GM19438 (cell line): ENCODE measurements at regions not wholly inside any gene's neighbourhood (a gene's known extent, or its start where the extent isn't known, plus 50 kb on each side); places are given as distances from the start of the nearest gene placed in this dataset.

Experiments used
- ATAC-seq: cut with Tn5 transposase; IDR thresholded peaks from one replicate; pipeline ENCODE4 v1.9.1; 2021; ENCODE audit warnings: low read depth; ENCODE audit not compliant: unreplicated experiment

GRCh38 chr13:73497430-73497829 lies 438.6 kb downstream of the KLF5 start:
- ATAC-seq = no peak

- no peak for ATAC-seq
Observed at GRCh38 chr13:73496711-73497110, 437.9 kb downstream of the KLF5 start.

GRCh38 chr13:73492811-73493210 lies 434.0 kb downstream of the KLF5 start:
- ATAC-seq = no peak

- ATAC-seq = no peak
Observed at GRCh38 chr13:73482556-73482955, 423.8 kb downstream of the KLF5 start.

- ATAC-seq = no peak
Observed at GRCh38 chr13:73481886-73482445, 423.2 kb downstream of the KLF5 start.

GRCh38 chr13:73480779-73481559 lies 422.2 kb downstream of the KLF5 start:
- no peak for ATAC-seq

- no peak for ATAC-seq
Observed at GRCh38 chr13:73479856-73480255, 421.1 kb downstream of the KLF5 start.

GRCh38 chr13:73479351-73479750 lies 420.5 kb downstream of the KLF5 start:
- no peak for ATAC-seq

GRCh38 chr13:73477441-73477840 lies 418.6 kb downstream of the KLF5 start:
- ATAC-seq = no peak

- no peak for ATAC-seq
Observed at GRCh38 chr13:73473016-73473415, 414.2 kb downstream of the KLF5 start.

- no peak for ATAC-seq
Observed at GRCh38 chr13:73467125-73467524, 408.3 kb downstream of the KLF5 start.

GRCh38 chr13:73466561-73466960 lies 407.8 kb downstream of the KLF5 start:
- no peak for ATAC-seq

- no peak for ATAC-seq
Observed at GRCh38 chr13:73465617-73465971, 406.8 kb downstream of the KLF5 start.

- no peak for ATAC-seq
Observed at GRCh38 chr13:73464758-73465616, 406.2 kb downstream of the KLF5 start.

- no peak for ATAC-seq
Observed at GRCh38 chr13:73462241-73462640, 403.4 kb downstream of the KLF5 start.

- ATAC-seq = no peak
Observed at GRCh38 chr13:73451221-73452029, 392.6 kb downstream of the KLF5 start.

GRCh38 chr13:73450583-73450982 lies 391.8 kb downstream of the KLF5 start:
- ATAC-seq = no peak

GRCh38 chr13:73449252-73449651 lies 390.4 kb downstream of the KLF5 start:
- no peak for ATAC-seq

GRCh38 chr13:73440296-73440895 lies 381.6 kb downstream of the KLF5 start:
- ATAC-seq = no peak

- ATAC-seq = no peak
Observed at GRCh38 chr13:73433890-73434289, 375.1 kb downstream of the KLF5 start.
